ENCODE measurements at regions not wholly inside any gene's neighbourhood (a gene's known extent, or its start where the extent isn't known, plus 50 kb on each side); places are given as distances from the start of the nearest gene placed in this dataset.

DNA sequence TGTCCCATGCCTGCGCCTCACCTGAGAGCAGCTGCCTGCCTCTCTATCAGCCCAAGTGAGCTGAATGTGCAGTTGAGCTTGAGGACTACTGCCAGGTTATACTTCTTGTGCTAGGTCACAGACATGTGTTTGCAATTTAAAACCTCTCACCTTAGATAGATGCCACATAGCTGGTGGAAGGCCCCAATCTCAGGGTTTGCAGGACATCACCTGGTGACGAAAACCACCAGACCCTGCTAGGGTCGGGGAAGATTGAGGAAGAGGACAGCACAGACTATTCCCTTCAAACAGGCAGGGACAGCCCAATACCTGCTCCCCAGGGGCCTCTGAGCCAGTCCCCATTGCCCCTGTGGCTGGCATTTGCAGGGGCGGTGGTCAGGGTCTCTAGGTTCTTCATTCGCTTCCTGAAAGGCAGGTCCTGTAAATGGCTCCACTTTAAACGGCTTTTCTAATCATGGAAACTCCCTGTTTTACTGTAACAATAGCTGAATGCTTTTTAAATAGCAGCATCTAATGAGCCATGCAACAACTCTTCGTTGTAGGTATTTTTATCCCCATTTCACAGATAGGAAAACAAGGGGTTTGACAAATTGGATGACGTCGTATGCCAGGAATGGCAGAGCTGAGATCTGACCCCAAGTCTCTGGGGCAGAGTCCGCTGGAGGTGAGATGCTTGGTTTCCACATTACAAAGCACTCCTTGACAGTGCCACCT, 80.1 kb downstream of the EMX2 start (continued):
- TF ChIP-seq IKZF1 (conservative IDR thresholded peaks at IDR 0.05) (peak; percentile 73), YY1 (IDR thresholded peaks at IDR 0.05; ENCODE audit: low read depth, low read length) (no peak), CHD4 (IDR thresholded peaks at IDR 0.05) (no peak), STAT1 (conservative IDR thresholded peaks at IDR 0.05) (no peak), ZSCAN29 (IDR thresholded peaks at IDR 0.05) (no peak), ZNF217 (IDR thresholded peaks at IDR 0.05) (0 out of 2 replicates have a peak, but pooled peaks have one; percentile 34), DPF2 (IDR thresholded peaks at IDR 0.05) (peak; percentile 51; the same call in 1 of the 2 replicates), IKZF2 (IDR thresholded peaks at IDR 0.05) (peak; percentile 76 to 77; a peak in 3 of 4 replicates), MEF2B (IDR thresholded peaks at IDR 0.05; ENCODE audit: partially characterized antibody, poor library complexity, severe bottlenecking) (peak; percentile 93), JUND (IDR thresholded peaks at IDR 0.05; ENCODE audit: low read depth, low read length) (no peak), GATAD2B (conservative IDR thresholded peaks at IDR 0.05; ENCODE audit: low read depth) (peak; percentile 51; the same call in 1 of the 2 replicates), ATF7 (IDR thresholded peaks at IDR 0.05; ENCODE audit: low read depth) (peak; percentile 90), MYC (IDR thresholded peaks at IDR 0.05; ENCODE audit: insufficient read depth, insufficient read length, insufficient replicate concordance, low read length, severe bottlenecking) (no peak), BACH1 (IDR thresholded peaks at IDR 0.05; ENCODE audit: borderline replicate concordance) (no peak)
- TF ChIP-seq, protein P1, sequence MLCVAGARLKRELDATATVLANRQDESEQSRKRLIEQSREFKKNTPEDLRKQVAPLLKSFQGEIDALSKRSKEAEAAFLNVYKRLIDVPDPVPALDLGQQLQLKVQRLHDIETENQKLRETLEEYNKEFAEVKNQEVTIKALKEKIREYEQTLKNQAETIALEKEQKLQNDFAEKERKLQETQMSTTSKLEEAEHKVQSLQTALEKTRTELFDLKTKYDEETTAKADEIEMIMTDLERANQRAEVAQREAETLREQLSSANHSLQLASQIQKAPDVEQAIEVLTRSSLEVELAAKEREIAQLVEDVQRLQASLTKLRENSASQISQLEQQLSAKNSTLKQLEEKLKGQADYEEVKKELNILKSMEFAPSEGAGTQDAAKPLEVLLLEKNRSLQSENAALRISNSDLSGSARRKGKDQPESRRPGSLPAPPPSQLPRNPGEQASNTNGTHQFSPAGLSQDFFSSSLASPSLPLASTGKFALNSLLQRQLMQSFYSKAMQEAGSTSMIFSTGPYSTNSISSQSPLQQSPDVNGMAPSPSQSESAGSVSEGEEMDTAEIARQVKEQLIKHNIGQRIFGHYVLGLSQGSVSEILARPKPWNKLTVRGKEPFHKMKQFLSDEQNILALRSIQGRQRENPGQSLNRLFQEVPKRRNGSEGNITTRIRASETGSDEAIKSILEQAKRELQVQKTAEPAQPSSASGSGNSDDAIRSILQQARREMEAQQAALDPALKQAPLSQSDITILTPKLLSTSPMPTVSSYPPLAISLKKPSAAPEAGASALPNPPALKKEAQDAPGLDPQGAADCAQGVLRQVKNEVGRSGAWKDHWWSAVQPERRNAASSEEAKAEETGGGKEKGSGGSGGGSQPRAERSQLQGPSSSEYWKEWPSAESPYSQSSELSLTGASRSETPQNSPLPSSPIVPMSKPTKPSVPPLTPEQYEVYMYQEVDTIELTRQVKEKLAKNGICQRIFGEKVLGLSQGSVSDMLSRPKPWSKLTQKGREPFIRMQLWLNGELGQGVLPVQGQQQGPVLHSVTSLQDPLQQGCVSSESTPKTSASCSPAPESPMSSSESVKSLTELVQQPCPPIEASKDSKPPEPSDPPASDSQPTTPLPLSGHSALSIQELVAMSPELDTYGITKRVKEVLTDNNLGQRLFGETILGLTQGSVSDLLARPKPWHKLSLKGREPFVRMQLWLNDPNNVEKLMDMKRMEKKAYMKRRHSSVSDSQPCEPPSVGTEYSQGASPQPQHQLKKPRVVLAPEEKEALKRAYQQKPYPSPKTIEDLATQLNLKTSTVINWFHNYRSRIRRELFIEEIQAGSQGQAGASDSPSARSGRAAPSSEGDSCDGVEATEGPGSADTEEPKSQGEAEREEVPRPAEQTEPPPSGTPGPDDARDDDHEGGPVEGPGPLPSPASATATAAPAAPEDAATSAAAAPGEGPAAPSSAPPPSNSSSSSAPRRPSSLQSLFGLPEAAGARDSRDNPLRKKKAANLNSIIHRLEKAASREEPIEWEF (IDR thresholded peaks at IDR 0.05; ENCODE audit: insufficient replicate concordance, low read depth, low read length): no peak
- TF ChIP-seq, protein P2, sequence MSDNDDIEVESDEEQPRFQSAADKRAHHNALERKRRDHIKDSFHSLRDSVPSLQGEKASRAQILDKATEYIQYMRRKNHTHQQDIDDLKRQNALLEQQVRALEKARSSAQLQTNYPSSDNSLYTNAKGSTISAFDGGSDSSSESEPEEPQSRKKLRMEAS (IDR thresholded peaks at IDR 0.05; ENCODE audit: low read depth, low read length): no peak
- TF ChIP-seq, protein P3, sequence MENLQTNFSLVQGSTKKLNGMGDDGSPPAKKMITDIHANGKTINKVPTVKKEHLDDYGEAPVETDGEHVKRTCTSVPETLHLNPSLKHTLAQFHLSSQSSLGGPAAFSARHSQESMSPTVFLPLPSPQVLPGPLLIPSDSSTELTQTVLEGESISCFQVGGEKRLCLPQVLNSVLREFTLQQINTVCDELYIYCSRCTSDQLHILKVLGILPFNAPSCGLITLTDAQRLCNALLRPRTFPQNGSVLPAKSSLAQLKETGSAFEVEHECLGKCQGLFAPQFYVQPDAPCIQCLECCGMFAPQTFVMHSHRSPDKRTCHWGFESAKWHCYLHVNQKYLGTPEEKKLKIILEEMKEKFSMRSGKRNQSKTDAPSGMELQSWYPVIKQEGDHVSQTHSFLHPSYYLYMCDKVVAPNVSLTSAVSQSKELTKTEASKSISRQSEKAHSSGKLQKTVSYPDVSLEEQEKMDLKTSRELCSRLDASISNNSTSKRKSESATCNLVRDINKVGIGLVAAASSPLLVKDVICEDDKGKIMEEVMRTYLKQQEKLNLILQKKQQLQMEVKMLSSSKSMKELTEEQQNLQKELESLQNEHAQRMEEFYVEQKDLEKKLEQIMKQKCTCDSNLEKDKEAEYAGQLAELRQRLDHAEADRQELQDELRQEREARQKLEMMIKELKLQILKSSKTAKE (IDR thresholded peaks at IDR 0.05; ENCODE audit: low read depth, poor library complexity, severe bottlenecking): peak; percentile 17

Measured in GM12878 (cell line).